ENCODE measurements at regions not wholly inside any gene's neighbourhood (a gene's known extent, or its start where the extent isn't known, plus 50 kb on each side); places are given as distances from the start of the nearest gene placed in this dataset.

GRCh38 chr1:209132736-209133467, 450.6 kb upstream of the CAMK1G start:
- TF ChIP-seq POLR2AphosphoS5 (IDR thresholded peaks at IDR 0.05; ENCODE audit: low read depth) (no peak), CTCF (conservative IDR thresholded peaks at IDR 0.05; ENCODE audit: low read depth in 2 of 2) (no peak), ZNF331 (CRISPR knock-in tag; IDR thresholded peaks at IDR 0.05; ENCODE audit: low read depth) (no peak), EZH2phosphoT487 (IDR thresholded peaks at IDR 0.05; ENCODE audit: unreplicated experiment) (no peak), EZH2 (IDR thresholded peaks at IDR 0.05; ENCODE audit: low read depth, unreplicated experiment) (no peak)

Data from GM23338 (cell line).